ENCODE measurements at regions not wholly inside any gene's neighbourhood (a gene's known extent, or its start where the extent isn't known, plus 50 kb on each side); places are given as distances from the start of the nearest gene placed in this dataset.

DNA sequence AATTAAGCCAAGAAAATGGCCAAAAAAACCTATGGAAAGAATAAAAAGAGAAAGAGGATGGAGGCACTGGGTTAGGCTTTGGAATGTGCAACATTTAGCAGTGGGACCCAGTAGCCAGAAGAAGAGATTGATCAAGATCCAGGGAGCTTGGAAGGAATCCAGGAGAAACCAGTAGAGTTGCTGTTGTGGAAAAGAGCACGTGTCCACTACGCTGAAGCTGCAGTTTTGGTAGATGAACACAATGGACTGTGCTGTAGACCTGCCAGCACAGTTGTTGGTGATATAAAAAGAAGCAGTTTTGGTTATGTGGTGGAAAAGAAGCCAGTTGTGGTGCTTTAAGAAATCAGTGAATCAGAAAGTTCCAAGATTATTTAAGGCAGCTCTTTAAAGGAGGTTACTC, 802.2 kb upstream of the POM121L12 start:
- DNase-seq (ENCODE audit: low spot score), result no peak
- no peak overlapping the region for H3K27ac Mint-ChIP-seq (ENCODE audit: unreplicated experiment)
- H3K27me3 Mint-ChIP-seq (ENCODE audit: low read depth), result no peaks in the 10 kb centered on the region

GRCh38 chr7:52211930-52212329, 823.5 kb upstream of the POM121L12 start:
- H3K9me3 Mint-ChIP-seq (ENCODE audit: low read depth), result peaks cover 6% of the 10 kb centered on the region
- no peak overlapping the region for H3K27ac Mint-ChIP-seq (ENCODE audit: unreplicated experiment)
- TF ChIP-seq CTCF (IDR thresholded peaks at IDR 0.05), result no peak
- no peak for DNase-seq (ENCODE audit: low spot score)
- no peaks in the 10 kb centered on the region for H3K4me1 Mint-ChIP-seq (ENCODE audit: low read depth)
- H3K4me3 Mint-ChIP-seq (ENCODE audit: unreplicated experiment), result no peak overlapping the region
- no peaks in the 10 kb centered on the region for H3K27me3 Mint-ChIP-seq (ENCODE audit: low read depth)
- H3K36me3 Mint-ChIP-seq (ENCODE audit: low read depth), result no peaks in the 10 kb centered on the region

More for the DNA sequence above, 802.2 kb upstream of the POM121L12 start:
- Mint-ChIP-seq H3K4me1 (ENCODE audit: low read depth) (no peaks in the 10 kb centered on the region), H3K4me3 (ENCODE audit: unreplicated experiment) (no peak overlapping the region), H3K36me3 (ENCODE audit: low read depth) (no peaks in the 10 kb centered on the region), H3K9me3 (ENCODE audit: low read depth) (peaks cover 34% of the 10 kb centered on the region)
- TF ChIP-seq CTCF (IDR thresholded peaks at IDR 0.05), result no peak

DNA sequence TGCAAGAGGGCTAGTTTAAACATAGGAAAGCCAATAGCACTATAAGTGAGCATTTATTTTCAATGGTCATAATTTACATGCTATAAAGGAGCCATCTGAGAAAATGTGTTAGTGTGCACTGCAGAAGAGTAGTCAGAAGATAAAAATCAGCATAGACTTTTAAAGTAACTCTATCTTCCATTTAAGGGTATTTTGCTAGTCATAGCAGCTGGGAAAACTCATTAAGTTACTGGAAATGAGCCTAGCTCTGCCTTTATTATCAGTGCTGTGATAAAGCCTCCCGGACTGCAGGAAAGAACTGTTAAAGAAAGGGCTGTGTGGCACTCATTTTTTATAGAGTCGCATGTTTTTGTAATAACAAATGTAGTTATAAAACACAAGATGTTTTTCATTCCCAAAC, 825.8 kb upstream of the POM121L12 start:
- H3K4me1 Mint-ChIP-seq (ENCODE audit: low read depth), result no peaks in the 10 kb centered on the region

GRCh38 chr7:52197221-52197620, 838.2 kb upstream of the POM121L12 start:
- no peak overlapping the region for H3K4me3 Mint-ChIP-seq (ENCODE audit: unreplicated experiment)
- DNase-seq (ENCODE audit: low spot score), result no peak
- H3K27ac Mint-ChIP-seq (ENCODE audit: unreplicated experiment), result no peak overlapping the region
- no peaks in the 10 kb centered on the region for H3K36me3 Mint-ChIP-seq (ENCODE audit: low read depth)
- TF ChIP-seq CTCF (IDR thresholded peaks at IDR 0.05), result no peak
- no peaks in the 10 kb centered on the region for H3K27me3 Mint-ChIP-seq (ENCODE audit: low read depth)
- peaks cover 2% of the 10 kb centered on the region for H3K9me3 Mint-ChIP-seq (ENCODE audit: low read depth)
- no peaks in the 10 kb centered on the region for H3K4me1 Mint-ChIP-seq (ENCODE audit: low read depth)

More for the DNA sequence above, 825.8 kb upstream of the POM121L12 start:
- no peak for TF ChIP-seq CTCF (IDR thresholded peaks at IDR 0.05)
- peaks cover 6% of the 10 kb centered on the region for H3K9me3 Mint-ChIP-seq (ENCODE audit: low read depth)
- no peaks in the 10 kb centered on the region for H3K36me3 Mint-ChIP-seq (ENCODE audit: low read depth)
- no peak overlapping the region for H3K27ac Mint-ChIP-seq (ENCODE audit: unreplicated experiment)
- no peak for DNase-seq (ENCODE audit: low spot score)
- H3K4me3 Mint-ChIP-seq (ENCODE audit: unreplicated experiment), result no peak overlapping the region
- no peaks in the 10 kb centered on the region for H3K27me3 Mint-ChIP-seq (ENCODE audit: low read depth)

GRCh38 chr7:52195664-52196063, 839.8 kb upstream of the POM121L12 start:
- Mint-ChIP-seq H3K36me3 (ENCODE audit: low read depth) (no peaks in the 10 kb centered on the region), H3K4me3 (ENCODE audit: unreplicated experiment) (no peak overlapping the region), H3K4me1 (ENCODE audit: low read depth) (no peaks in the 10 kb centered on the region), H3K9me3 (ENCODE audit: low read depth) (peaks cover 6% of the 10 kb centered on the region), H3K27me3 (ENCODE audit: low read depth) (no peaks in the 10 kb centered on the region), H3K27ac (ENCODE audit: unreplicated experiment) (no peak overlapping the region)
- DNase-seq (ENCODE audit: low spot score), result no peak
- TF ChIP-seq CTCF (IDR thresholded peaks at IDR 0.05), result no peak

Measured in chondrocyte (in vitro differentiated cells).